IMR-90 (cell line): ENCODE measurements at regions not wholly inside any gene's neighbourhood (a gene's known extent, or its start where the extent isn't known, plus 50 kb on each side); places are given as distances from the start of the nearest gene placed in this dataset.

Experiments
- ATAC-seq: fragments of 200-7000 bp; cut with Tn5 transposase; 2 replicates; pipeline ENCODE4 v1.9.1; 2020; ENCODE audit warnings: low read depth, mild to moderate bottlenecking, moderate library complexity
- BruUV-seq: library from RNA; stranded (reverse); fragments of 400-500 nt; replicated peaks from 2 replicates; lab custom pipeline; 2021; lab: Mats Ljungman, UMichigan
- CTCF ChIA-PET: fragments of 300-600 bp; formaldehyde crosslinking; extraction: SDS; loops from one replicate; lab custom pipeline; 2021; ENCODE audit warnings: antibody characterized with exemption; lab: Yijun Ruan, JAX
- POLR2A ChIA-PET: fragments of 300-600 bp; sonication (Branson Sonifier 250); formaldehyde crosslinking; loops from one replicate; lab custom pipeline; 2022; ENCODE audit warnings: antibody characterized with exemption; ENCODE audit not compliant: unreplicated experiment; lab: Charles Lee
- DNase-seq: peaks from one replicate; pipeline ENCODE4 v3.0.0; 2013
- H2AFZ ChIP-seq: replicated peaks from 2 replicates; pipeline ENCODE3; 2013; ENCODE audit warnings: low read length, mild to moderate bottlenecking; ENCODE audit not compliant: poor library complexity
- H2AK5ac ChIP-seq: 2 replicates; pipeline ENCODE4 v1.6.1; 2013; ENCODE audit warnings: low read depth, low read length, inconsistent platforms
- H2AK9ac ChIP-seq: replicated peaks from 2 replicates; pipeline ENCODE3; 2013; ENCODE audit warnings: mild to moderate bottlenecking, low read depth, low read length, moderate library complexity; ENCODE audit not compliant: poor library complexity
- H2BK120ac ChIP-seq: 2 replicates; pipeline ENCODE4 v1.6.1; 2013; ENCODE audit warnings: low read depth, low read length, inconsistent platforms
- H2BK15ac ChIP-seq: 3 replicates; pipeline ENCODE4 v1.6.1; 2013; ENCODE audit warnings: low read depth, low read length, inconsistent platforms
- H2BK20ac ChIP-seq: 2 replicates; pipeline ENCODE4 v1.6.1; 2013; ENCODE audit warnings: low read depth, mild to moderate bottlenecking, inconsistent platforms, low read length, moderate library complexity
- H2BK5ac ChIP-seq: 2 replicates; pipeline ENCODE4 v1.6.1; 2013; ENCODE audit warnings: mild to moderate bottlenecking, low read depth, low read length, inconsistent platforms; ENCODE audit not compliant: poor library complexity, severe bottlenecking
- H3K14ac ChIP-seq: replicated peaks from 2 replicates; pipeline ENCODE4 v1.6.1; 2013; ENCODE audit warnings: low read depth, low read length, inconsistent platforms
- H3K18ac ChIP-seq: 2 replicates; pipeline ENCODE4 v1.6.1; 2013; ENCODE audit warnings: low read depth, low read length, control low read depth
- H3K23ac ChIP-seq: 2 replicates; pipeline ENCODE4 v1.6.1; 2013; ENCODE audit warnings: low read depth, low read length, inconsistent platforms
- H3K27ac ChIP-seq: 2 replicates; pipeline ENCODE4 v1.5.1; 2013; ENCODE audit warnings: mild to moderate bottlenecking, control low read depth, low read length; ENCODE audit not compliant: insufficient read depth
- H3K27me3 ChIP-seq: 2 replicates; pipeline ENCODE4 v1.6.1; 2013; ENCODE audit warnings: low read length; ENCODE audit not compliant: control insufficient read depth, insufficient read depth
- H3K36me3 ChIP-seq: 2 replicates; pipeline ENCODE4 v1.6.1; 2013; ENCODE audit warnings: low read length, mixed read lengths; ENCODE audit not compliant: control insufficient read depth, insufficient read depth
- H3K4ac ChIP-seq: 2 replicates; pipeline ENCODE4 v1.6.1; 2013; ENCODE audit warnings: low read depth, low read length, inconsistent platforms
- H3K4me1 ChIP-seq: 2 replicates; pipeline ENCODE4 v1.6.1; 2013; ENCODE audit warnings: low read length, mixed read lengths; ENCODE audit not compliant: control insufficient read depth, insufficient read depth
- H3K4me2 ChIP-seq: 2 replicates; pipeline ENCODE4 v1.6.1; 2013; ENCODE audit warnings: low read depth, mild to moderate bottlenecking, control low read depth, low read length, moderate library complexity
- H3K4me3 ChIP-seq: 2 replicates; pipeline ENCODE4 v1.5.1; 2013; ENCODE audit warnings: low read depth, mild to moderate bottlenecking, control low read depth, low read length, moderate library complexity; ENCODE audit not compliant: insufficient read depth
- H3K56ac ChIP-seq: 2 replicates; pipeline ENCODE4 v1.6.1; 2013; ENCODE audit warnings: low read length, inconsistent platforms; ENCODE audit not compliant: insufficient read depth; ENCODE audit errors: extremely low read depth
- H3K79me1 ChIP-seq, 2 experiments: 2 replicates each; pipeline ENCODE4 v1.6.1; 2013; ENCODE audit warnings: low read length in 2 of 2, inconsistent platforms in 1 of 2, low read depth in 1 of 2
- H3K9ac ChIP-seq: 2 replicates; pipeline ENCODE4 v1.6.1; 2013; ENCODE audit warnings: low read depth, low read length, control low read depth
- H3K9me1 ChIP-seq: 2 replicates; pipeline ENCODE4 v1.6.1; 2013; ENCODE audit warnings: low read length, inconsistent platforms; ENCODE audit not compliant: insufficient read depth
- H3K9me3 ChIP-seq: 2 replicates; pipeline ENCODE4 v1.6.1; 2013; ENCODE audit warnings: low read length; ENCODE audit not compliant: control insufficient read depth, insufficient read depth
- H4K20me1 ChIP-seq: 2 replicates; pipeline ENCODE4 v1.6.1; 2013; ENCODE audit warnings: low read length, inconsistent platforms; ENCODE audit not compliant: insufficient read depth
- H4K5ac ChIP-seq: 2 replicates; pipeline ENCODE4 v1.6.1; 2013; ENCODE audit warnings: mild to moderate bottlenecking, low read depth, low read length, control low read depth
- H4K8ac ChIP-seq, 2 experiments: 2 replicates each; pipeline ENCODE4 v1.6.1; 2013; ENCODE audit warnings: low read depth in 2 of 2, low read length in 2 of 2, control low read depth in 1 of 2, inconsistent platforms in 1 of 2
- H4K91ac ChIP-seq: 2 replicates; pipeline ENCODE4 v1.6.1; 2013; ENCODE audit warnings: low read depth, low read length, inconsistent platforms; ENCODE audit not compliant: insufficient read depth
- BHLHE40 ChIP-seq: fragments of 150-350 bp; IDR thresholded peaks from 2 replicates; pipeline ENCODE4 v1.6.1; 2016; ENCODE audit warnings: mild to moderate bottlenecking, low read depth, low read length
- CEBPB ChIP-seq: IDR thresholded peaks from 2 replicates; pipeline ENCODE4 v1.6.1; 2012; ENCODE audit warnings: low read depth, low read length, improper control_type of control experiment
- CHD1 ChIP-seq: IDR thresholded peaks from 2 replicates; pipeline ENCODE4 v1.6.1; 2012; ENCODE audit warnings: low read depth, low read length, improper control_type of control experiment
- ELK1 ChIP-seq: fragments of 150-350 bp; IDR thresholded peaks from 2 replicates; pipeline ENCODE4 v1.6.1; 2016; ENCODE audit warnings: low read depth, mild to moderate bottlenecking, low read length, moderate library complexity, borderline replicate concordance
- MAFK ChIP-seq: IDR thresholded peaks from 2 replicates; pipeline ENCODE4 v1.6.1; 2012; ENCODE audit warnings: low read depth, low read length, improper control_type of control experiment
- NFE2L2 ChIP-seq: fragments of 150-350 bp; IDR thresholded peaks from 2 replicates; pipeline ENCODE4 v1.6.1; 2016; ENCODE audit warnings: low read depth, mild to moderate bottlenecking, low read length
- RAD21 ChIP-seq: IDR thresholded peaks from 2 replicates; pipeline ENCODE4 v1.6.1; 2012; ENCODE audit warnings: low read length, improper control_type of control experiment
- USF2 ChIP-seq: fragments of 150-350 bp; IDR thresholded peaks from 2 replicates; pipeline ENCODE4 v1.6.1; 2017; ENCODE audit warnings: mild to moderate bottlenecking, antibody characterized with exemption, low read length, low read depth
- WGBS, 2 experiments: methylation state at CpG; one replicate each; pipeline versions ENCODE4 v1.1.5 to v1.1.7; 2013; ENCODE audit warnings: missing lambda C conversion rate in 2 of 2; ENCODE audit not compliant: insufficient read length in 1 of 2; ENCODE audit errors: extremely low coverage in 2 of 2; 5-methylcytosine and 5-hydroxymethylcytosine counted together
- dilution Hi-C: fragments of 300-500 bp; cut with HindIII; formaldehyde crosslinking; loops from one replicate; pipeline ENCODE4 v1.14.3; 2018; ENCODE audit warnings: low sequenced_read_pairs; ENCODE audit not compliant: unreplicated experiment
- in situ Hi-C: fragments of 300-500 bp; cut with MboI; formaldehyde crosslinking; loops from 3 replicates; pipeline ENCODE4 v1.14.3; 2019; ENCODE audit warnings: low sequenced_read_pairs, inconsistent platforms, mixed read lengths
- intact Hi-C: fragments of 100-400 bp; cut with micrococcal nuclease; formaldehyde crosslinking; loops from 2 replicates; pipeline ENCODE4 v1.10.0; 2022

GRCh38 chr15:22262613-22263020, 182.3 kb downstream of the OR4M2 start:
- Histone ChIP-seq H3K4me3 (no peak overlapping the region), H3K36me3 (no peaks in the 10 kb centered on the region), H4K5ac (no peak overlapping the region), H2BK20ac (no peak overlapping the region), H4K8ac (no peak overlapping the region), H4K91ac (no peak overlapping the region), H2AK9ac (no peak overlapping the region), H3K79me1 (no peaks in the 10 kb centered on the region), H3K27ac (no peak overlapping the region), H3K9me1 (no peaks in the 10 kb centered on the region), H2BK120ac (no peak overlapping the region), H3K23ac (no peak overlapping the region), H3K4me1 (no peaks in the 10 kb centered on the region), H3K9me3 (peaks cover 25% of the 10 kb centered on the region), H3K4me2 (no peak overlapping the region), H3K27me3 (no peaks in the 10 kb centered on the region), H3K56ac (no peak overlapping the region), H2BK5ac (no peak overlapping the region), H3K4ac (no peak overlapping the region), H2AK5ac (no peak overlapping the region), H3K9ac (no peak overlapping the region), H4K20me1 (no peaks in the 10 kb centered on the region), H2BK15ac (no peak overlapping the region), H3K14ac (no peak overlapping the region), H3K18ac (no peak overlapping the region), H2AFZ (no peak overlapping the region)
- 86% methylated on average over 8 of the region's 13 CpGs; no CpG with 5 or more reads in 1 of the 2 experiments for WGBS, 2 experiments
- ChIA-PET CTCF (no interaction called here), POLR2A (no interaction called here)
- TF ChIP-seq CHD1 (no peak), ELK1 (no peak), RAD21 (no peak), BHLHE40 (no peak), MAFK (no peak), CEBPB (no peak), NFE2L2 (no peak), USF2 (no peak)
- intact Hi-C loops, result no loop called here
- in situ Hi-C loops, result no loop called here
- no TSS peak for BruUV-seq
- ATAC-seq (no peak), DNase-seq (no peak)
- dilution Hi-C loops, result no loop called here
